HepG2 (cell line): ENCODE measurements at regions not wholly inside any gene's neighbourhood (a gene's known extent, or its start where the extent isn't known, plus 50 kb on each side); places are given as distances from the start of the nearest gene placed in this dataset.

ENCODE experiments used
- ATF3 ChIP-seq: sonication (generic); formaldehyde crosslinking; IDR thresholded peaks from 2 replicates; pipeline ENCODE4 v1.4.0; 2020; ENCODE audit warnings: missing genetic modification reagents
- ATF4 ChIP-seq, 2 experiments: fragments of 450-650 bp in 1 of 2; sonication (generic) in 1 of 2; formaldehyde crosslinking; IDR thresholded peaks; 2 replicates each; pipeline versions ENCODE4 v1.5.0 to v1.8.0; 2020 to 2022; ENCODE audit warnings: mild to moderate bottlenecking in 1 of 2, missing genetic modification reagents in 1 of 2
- ETV5 ChIP-seq: IDR thresholded peaks from 2 replicates; pipeline ENCODE4 v1.6.1; 2018; ENCODE audit warnings: missing biosample characterization, missing genetic modification reagents, inconsistent platforms, borderline replicate concordance
- FOXO1 ChIP-seq: sonication (generic); formaldehyde crosslinking; IDR thresholded peaks from 2 replicates; pipeline ENCODE4 v1.4.0; 2020; ENCODE audit warnings: missing genetic modification reagents
- HNF4G ChIP-seq, 2 experiments: sonication (generic) in 1 of 2; formaldehyde crosslinking in 1 of 2; IDR thresholded peaks; 2 replicates each; pipeline versions ENCODE4 v1.4.0 to v1.6.1; 2011 to 2020; ENCODE audit warnings: borderline replicate concordance in 2 of 2, low read depth in 2 of 2, mild to moderate bottlenecking in 2 of 2, low read length in 1 of 2, missing genetic modification reagents in 1 of 2, moderate library complexity in 1 of 2
- NR2F6 ChIP-seq, 2 experiments: IDR thresholded peaks; 2 replicates each; pipeline ENCODE4 v1.6.1; 2016; ENCODE audit warnings: antibody characterized with exemption in 1 of 2, mild to moderate bottlenecking in 1 of 2
- PBX2 ChIP-seq: IDR thresholded peaks from 2 replicates; pipeline ENCODE4 v1.6.1; 2016; ENCODE audit warnings: control low read depth
- SAP130 ChIP-seq: IDR thresholded peaks from 2 replicates; pipeline ENCODE4 v1.6.1; 2016; ENCODE audit warnings: low read depth
- SOX5 ChIP-seq: IDR thresholded peaks from 2 replicates; pipeline ENCODE4 v1.6.1; 2016; ENCODE audit warnings: borderline replicate concordance
- SPEN ChIP-seq: sonication (generic); formaldehyde crosslinking; IDR thresholded peaks from 2 replicates; pipeline ENCODE4 v1.5.1; 2020; ENCODE audit warnings: low read depth, mild to moderate bottlenecking, missing genetic modification reagents
- XBP1 ChIP-seq: sonication (generic); formaldehyde crosslinking; IDR thresholded peaks from 2 replicates; pipeline ENCODE4 v1.5.0; 2020; ENCODE audit warnings: missing genetic modification reagents
- ZHX1 ChIP-seq: sonication (generic); formaldehyde crosslinking; IDR thresholded peaks from 2 replicates; pipeline ENCODE4 v1.8.1; 2022; ENCODE audit warnings: low read depth, mild to moderate bottlenecking, missing genetic modification reagents
- ZNF101 ChIP-seq: sonication (generic); formaldehyde crosslinking; IDR thresholded peaks from 2 replicates; pipeline ENCODE4 v1.4.0; 2020; ENCODE audit warnings: mild to moderate bottlenecking, low read depth, missing genetic modification reagents, borderline replicate concordance
- ZNF17 ChIP-seq: sonication (generic); formaldehyde crosslinking; IDR thresholded peaks from 2 replicates; pipeline ENCODE4 v1.5.0; 2020; ENCODE audit warnings: mild to moderate bottlenecking, missing genetic modification reagents
- ZNF24 ChIP-seq: fragments of 450-650 bp; IDR thresholded peaks from 2 replicates; pipeline ENCODE4 v1.6.1; 2017; ENCODE audit warnings: antibody characterized with exemption, mild to moderate bottlenecking
- ZNF577 ChIP-seq: sonication (generic); formaldehyde crosslinking; IDR thresholded peaks from 2 replicates; pipeline ENCODE4 v1.4.0; 2020; ENCODE audit warnings: mild to moderate bottlenecking, low read depth, missing genetic modification reagents, borderline replicate concordance
- ZNF782 ChIP-seq: sonication (generic); formaldehyde crosslinking; IDR thresholded peaks from 2 replicates; pipeline ENCODE4 v1.4.0; 2020; ENCODE audit warnings: missing genetic modification reagents, mild to moderate bottlenecking, borderline replicate concordance
- TF ChIP-seq, protein P1 (sequence below): sonication (generic); formaldehyde crosslinking; conservative IDR thresholded peaks from 2 replicates; pipeline ENCODE4 v1.4.0; 2020; ENCODE audit warnings: missing genetic modification reagents
- TF ChIP-seq, protein P2 (sequence below): sonication (generic); IDR thresholded peaks from 2 replicates; pipeline ENCODE4 v1.6.1; 2016; ENCODE audit warnings: low read depth, borderline replicate concordance

- TF ChIP-seq ATF3 (CRISPR knock-in tag) = 0 out of 2 replicates have a peak, but pooled peaks have one; percentile 17
- peak; percentile 67; the same call in 1 of the 2 replicates for TF ChIP-seq FOXO1
- peak; percentile 77 for TF ChIP-seq NR2F6 (IDR thresholded peaks at IDR 0.05)
- peak; percentile 82 for TF ChIP-seq NR2F6 (CRISPR knock-in tag; IDR thresholded peaks at IDR 0.05)
- peak; percentile 57; the same call in 1 of the 2 replicates for TF ChIP-seq SPEN
- TF ChIP-seq ZNF577 = no peak
- TF ChIP-seq ZHX1 (CRISPR knock-in tag) = no peak; the same call in 1 of the 2 replicates
- TF ChIP-seq HNF4G (IDR thresholded peaks at IDR 0.05; ENCODE audit: borderline replicate concordance, low read depth, low read length) = no peak
- no peak for TF ChIP-seq HNF4G (CRISPR knock-in tag; IDR thresholded peaks at IDR 0.05; ENCODE audit: borderline replicate concordance, low read depth)
- TF ChIP-seq, protein P1, sequence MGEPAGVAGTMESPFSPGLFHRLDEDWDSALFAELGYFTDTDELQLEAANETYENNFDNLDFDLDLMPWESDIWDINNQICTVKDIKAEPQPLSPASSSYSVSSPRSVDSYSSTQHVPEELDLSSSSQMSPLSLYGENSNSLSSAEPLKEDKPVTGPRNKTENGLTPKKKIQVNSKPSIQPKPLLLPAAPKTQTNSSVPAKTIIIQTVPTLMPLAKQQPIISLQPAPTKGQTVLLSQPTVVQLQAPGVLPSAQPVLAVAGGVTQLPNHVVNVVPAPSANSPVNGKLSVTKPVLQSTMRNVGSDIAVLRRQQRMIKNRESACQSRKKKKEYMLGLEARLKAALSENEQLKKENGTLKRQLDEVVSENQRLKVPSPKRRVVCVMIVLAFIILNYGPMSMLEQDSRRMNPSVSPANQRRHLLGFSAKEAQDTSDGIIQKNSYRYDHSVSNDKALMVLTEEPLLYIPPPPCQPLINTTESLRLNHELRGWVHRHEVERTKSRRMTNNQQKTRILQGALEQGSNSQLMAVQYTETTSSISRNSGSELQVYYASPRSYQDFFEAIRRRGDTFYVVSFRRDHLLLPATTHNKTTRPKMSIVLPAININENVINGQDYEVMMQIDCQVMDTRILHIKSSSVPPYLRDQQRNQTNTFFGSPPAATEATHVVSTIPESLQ = no peak
- TF ChIP-seq XBP1 (CRISPR knock-in tag) = no peak
- TF ChIP-seq SOX5 (CRISPR knock-in tag) = 0 out of 2 replicates have a peak, but pooled peaks have one; percentile 9
- TF ChIP-seq ATF4 (CRISPR knock-in tag; IDR thresholded peaks at IDR 0.05) = peak in 1 of 2 experiments; percentile 94; a peak in 2 of 4 replicates
- TF ChIP-seq ZNF17 (CRISPR knock-in tag) = no peak
- peak; percentile 55 for TF ChIP-seq SAP130 (CRISPR knock-in tag)
- peak; percentile 50; the same call in 1 of the 2 replicates for TF ChIP-seq ETV5 (CRISPR knock-in tag)
- no peak for TF ChIP-seq ZNF782 (CRISPR knock-in tag)
- peak; percentile 61; the same call in 1 of the 2 replicates for TF ChIP-seq PBX2 (CRISPR knock-in tag)
- TF ChIP-seq ZNF24 = no peak
- TF ChIP-seq, protein P2, sequence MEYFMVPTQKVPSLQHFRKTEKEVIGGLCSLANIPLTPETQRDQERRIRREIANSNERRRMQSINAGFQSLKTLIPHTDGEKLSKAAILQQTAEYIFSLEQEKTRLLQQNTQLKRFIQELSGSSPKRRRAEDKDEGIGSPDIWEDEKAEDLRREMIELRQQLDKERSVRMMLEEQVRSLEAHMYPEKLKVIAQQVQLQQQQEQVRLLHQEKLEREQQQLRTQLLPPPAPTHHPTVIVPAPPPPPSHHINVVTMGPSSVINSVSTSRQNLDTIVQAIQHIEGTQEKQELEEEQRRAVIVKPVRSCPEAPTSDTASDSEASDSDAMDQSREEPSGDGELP = peak; percentile 74; the same call in 1 of the 2 replicates
- no peak for TF ChIP-seq ZNF101 (CRISPR knock-in tag)
These were observed 80.6 kb upstream of the CLDN5 start (continued) for GRCh38 chr22:19604711-19605268.
